ENCODE measurements at regions not wholly inside any gene's neighbourhood (a gene's known extent, or its start where the extent isn't known, plus 50 kb on each side); places are given as distances from the start of the nearest gene placed in this dataset.

DNA sequence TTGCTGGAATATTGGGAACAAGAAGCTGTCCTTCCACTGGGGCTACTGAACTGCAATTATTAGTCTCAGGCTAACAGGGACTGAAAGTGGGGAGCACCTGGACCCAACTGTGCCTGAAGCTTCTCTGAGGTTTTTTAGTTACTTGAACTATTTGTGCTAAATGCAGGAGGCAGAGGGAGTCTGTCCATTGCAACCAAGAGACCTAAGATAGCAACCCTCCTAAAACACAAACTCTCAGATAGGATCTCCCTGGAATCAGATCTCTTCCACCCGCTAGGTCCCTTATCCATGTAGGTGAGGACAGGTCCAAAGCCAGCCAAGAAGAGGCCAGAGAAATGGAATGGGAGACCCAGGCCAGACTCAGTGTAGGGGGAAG is 58.1 kb downstream of the NCOR2 start:
- Histone ChIP-seq H3K27me3 (no peaks in the 10 kb centered on the region), H3K27ac (peak overlapping the region; percentile 81 to 83), H3K9me3 (no peaks in the 10 kb centered on the region), H3K36me3 (no peaks in the 10 kb centered on the region), H3K4me3 (no peak overlapping the region), H3K4me1 (peaks cover 0 to 99% of the 10 kb centered on the region in 2 donors)
- DNase-seq (ENCODE audit: low spot score) = no peak
- TF ChIP-seq, protein P1, sequence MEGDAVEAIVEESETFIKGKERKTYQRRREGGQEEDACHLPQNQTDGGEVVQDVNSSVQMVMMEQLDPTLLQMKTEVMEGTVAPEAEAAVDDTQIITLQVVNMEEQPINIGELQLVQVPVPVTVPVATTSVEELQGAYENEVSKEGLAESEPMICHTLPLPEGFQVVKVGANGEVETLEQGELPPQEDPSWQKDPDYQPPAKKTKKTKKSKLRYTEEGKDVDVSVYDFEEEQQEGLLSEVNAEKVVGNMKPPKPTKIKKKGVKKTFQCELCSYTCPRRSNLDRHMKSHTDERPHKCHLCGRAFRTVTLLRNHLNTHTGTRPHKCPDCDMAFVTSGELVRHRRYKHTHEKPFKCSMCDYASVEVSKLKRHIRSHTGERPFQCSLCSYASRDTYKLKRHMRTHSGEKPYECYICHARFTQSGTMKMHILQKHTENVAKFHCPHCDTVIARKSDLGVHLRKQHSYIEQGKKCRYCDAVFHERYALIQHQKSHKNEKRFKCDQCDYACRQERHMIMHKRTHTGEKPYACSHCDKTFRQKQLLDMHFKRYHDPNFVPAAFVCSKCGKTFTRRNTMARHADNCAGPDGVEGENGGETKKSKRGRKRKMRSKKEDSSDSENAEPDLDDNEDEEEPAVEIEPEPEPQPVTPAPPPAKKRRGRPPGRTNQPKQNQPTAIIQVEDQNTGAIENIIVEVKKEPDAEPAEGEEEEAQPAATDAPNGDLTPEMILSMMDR (IDR thresholded peaks at IDR 0.05) = no peak

DNA sequence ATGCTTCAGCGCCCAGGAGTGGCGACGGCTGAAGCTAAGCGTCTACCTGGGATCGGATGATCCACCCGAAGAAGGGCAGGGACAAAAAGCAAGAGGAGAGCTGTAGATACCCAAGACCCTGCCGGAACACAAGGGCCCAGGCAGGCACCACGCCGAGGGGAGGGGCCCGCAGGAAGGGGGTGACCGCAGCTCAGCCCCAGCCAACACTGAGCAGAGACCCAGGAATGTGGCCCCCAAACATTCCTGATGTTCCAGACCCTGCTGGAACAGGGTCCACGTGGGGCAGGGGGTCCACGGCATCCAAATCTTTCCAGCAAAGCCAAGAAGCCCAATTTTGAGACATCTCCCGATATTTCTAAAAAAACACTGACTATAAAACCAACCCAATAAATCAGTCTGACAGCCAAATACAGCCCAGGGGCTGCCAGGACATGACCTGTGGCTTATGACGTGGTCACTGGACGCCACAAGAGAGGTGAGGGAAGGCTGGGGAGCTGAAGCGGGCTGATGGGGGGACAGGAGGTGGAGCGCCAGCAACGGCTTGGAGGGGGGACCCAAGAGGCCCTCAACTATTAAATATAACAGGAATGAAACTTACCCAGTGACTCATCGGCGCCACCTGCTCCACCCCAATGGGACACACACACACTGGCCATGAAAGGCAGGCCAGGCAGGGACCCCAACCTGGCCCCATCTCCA is 58.9 kb downstream of the NCOR2 start:
- no peaks in the 10 kb centered on the region for H3K9me3 ChIP-seq
- no peak overlapping the region for H3K4me3 ChIP-seq
- H3K27ac ChIP-seq = peak overlapping the region; percentile 81 to 83
- no peaks in the 10 kb centered on the region for H3K27me3 ChIP-seq
- peaks cover 0 to 98% of the 10 kb centered on the region in 2 donors for H3K4me1 ChIP-seq
- TF ChIP-seq, protein P1 (IDR thresholded peaks at IDR 0.05) = no peak
- DNase-seq (ENCODE audit: low spot score) = no peak
- H3K36me3 ChIP-seq = no peaks in the 10 kb centered on the region

DNA sequence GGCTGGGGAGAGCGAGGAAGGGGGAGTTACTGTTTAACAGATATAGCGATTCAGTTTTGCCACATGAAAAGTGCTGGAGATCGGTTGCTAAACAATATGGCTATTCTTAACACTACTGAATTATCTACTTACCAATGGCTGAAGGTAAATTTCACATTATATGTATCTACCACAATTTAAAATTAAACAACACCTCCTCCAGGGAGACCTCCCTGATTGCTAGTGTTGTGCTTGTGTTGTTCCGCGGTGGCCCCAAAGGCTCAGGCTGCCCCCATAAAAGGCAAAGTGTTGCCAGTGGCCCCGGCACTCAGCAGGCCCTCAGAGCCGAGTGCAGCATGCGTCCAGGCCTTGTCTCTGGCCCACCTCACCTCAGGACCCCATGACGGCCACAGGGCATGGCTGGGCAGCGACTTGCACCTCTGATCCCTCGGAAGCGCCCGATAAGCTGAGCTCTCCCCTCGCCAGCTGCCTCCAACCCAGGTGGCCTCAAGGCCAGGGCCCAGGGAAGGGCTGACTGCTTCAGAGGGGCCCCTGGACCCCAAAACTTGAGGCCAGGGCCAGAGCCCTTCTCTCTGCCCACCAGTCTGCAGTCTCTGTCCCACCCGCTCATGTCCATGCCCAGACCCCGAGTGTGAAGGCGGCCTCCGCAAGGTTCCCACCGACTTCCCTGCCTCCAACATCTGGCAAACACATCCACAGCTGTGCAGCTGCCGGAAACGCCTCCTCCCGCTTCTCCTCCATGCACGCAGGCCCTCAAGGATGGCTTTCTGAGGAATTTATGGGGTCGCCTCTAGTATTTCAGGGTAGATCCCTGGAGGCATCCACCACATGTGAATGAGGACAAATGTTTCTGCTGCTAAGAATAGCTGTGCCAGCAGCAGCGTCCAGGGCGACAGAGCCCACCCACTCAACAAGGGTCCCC is 60.0 kb downstream of the NCOR2 start:
- no peak for DNase-seq (ENCODE audit: low spot score)

DNA sequence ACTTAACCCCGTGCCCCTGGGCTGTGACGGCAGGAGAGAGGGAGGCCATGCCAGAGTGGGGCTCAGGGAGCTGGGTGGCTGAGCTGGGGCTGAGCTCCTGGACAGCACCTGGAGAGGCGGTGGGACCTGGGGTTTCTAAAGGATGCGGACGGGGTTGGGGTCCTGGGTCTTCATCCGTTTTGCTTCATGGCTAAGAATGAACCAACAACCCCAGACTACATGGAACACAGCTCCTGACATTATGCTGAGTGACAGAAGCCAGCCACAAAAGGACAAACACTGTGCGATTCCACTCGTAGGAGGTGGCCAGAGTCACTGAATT is 60.6 kb downstream of the NCOR2 start:
- TF ChIP-seq, protein P1 (IDR thresholded peaks at IDR 0.05) = no peak
- peaks cover 0 to 92% of the 10 kb centered on the region in 2 donors for H3K4me1 ChIP-seq

More for the DNA sequence above, 60.0 kb downstream of the NCOR2 start:
- H3K4me1 ChIP-seq = peaks cover 0 to 92% of the 10 kb centered on the region in 2 donors
- H3K9me3 ChIP-seq = no peaks in the 10 kb centered on the region
- H3K36me3 ChIP-seq = no peaks in the 10 kb centered on the region
- H3K4me3 ChIP-seq = no peak overlapping the region
- TF ChIP-seq, protein P1 (IDR thresholded peaks at IDR 0.05) = no peak
- H3K27ac ChIP-seq = peak overlapping the region; percentile 81 to 83
- no peaks in the 10 kb centered on the region for H3K27me3 ChIP-seq

DNA sequence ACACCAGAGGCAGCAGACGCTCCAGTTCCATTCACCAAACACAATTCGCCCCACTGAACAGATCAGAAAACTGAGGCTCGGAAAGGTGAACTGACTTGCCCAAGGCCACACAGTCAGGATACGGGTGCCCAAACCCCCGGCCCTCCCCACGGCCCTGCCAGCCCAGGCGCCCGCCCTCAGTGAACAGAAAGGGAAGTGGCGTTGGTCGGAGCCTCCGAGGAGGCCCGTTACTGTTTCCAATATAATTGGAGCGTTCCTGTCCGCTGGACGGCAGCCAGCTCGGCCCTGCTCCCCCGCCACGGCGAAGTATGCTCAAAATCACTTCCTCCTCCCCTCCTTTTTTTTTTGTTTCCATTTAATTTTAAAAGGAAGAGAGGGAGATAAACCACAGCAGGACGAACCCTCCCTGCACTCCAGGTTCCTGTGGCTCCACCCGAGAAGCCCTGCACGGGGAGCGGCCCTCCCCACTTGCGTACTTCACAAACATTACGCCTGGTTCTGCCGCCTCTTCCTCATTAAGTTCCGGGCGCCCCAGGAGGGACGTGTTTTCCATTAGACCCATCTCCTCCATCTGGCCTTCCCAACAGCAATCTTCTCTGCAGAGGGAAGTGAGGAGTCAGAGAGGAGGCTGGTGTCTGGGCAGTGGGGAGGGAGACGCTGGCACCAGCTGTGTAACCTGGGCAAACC is 61.1 kb downstream of the NCOR2 start:
- Histone ChIP-seq H3K9me3 (no peaks in the 10 kb centered on the region), H3K4me1 (peaks cover 0 to 92% of the 10 kb centered on the region in 2 donors), H3K27me3 (no peaks in the 10 kb centered on the region), H3K27ac (peak overlapping the region; percentile 81 to 83), H3K36me3 (no peaks in the 10 kb centered on the region), H3K4me3 (peak overlapping the region in 1 of 2 donors; percentile 15)
- TF ChIP-seq, protein P1 (IDR thresholded peaks at IDR 0.05) = no peak
- peak; percentile 93 for DNase-seq (ENCODE audit: low spot score)

More for the DNA sequence above, 60.6 kb downstream of the NCOR2 start:
- Histone ChIP-seq H3K27ac (peak overlapping the region; percentile 81 to 83), H3K27me3 (no peaks in the 10 kb centered on the region), H3K4me3 (peak overlapping the region in 1 of 2 donors; percentile 15), H3K9me3 (no peaks in the 10 kb centered on the region), H3K36me3 (no peaks in the 10 kb centered on the region)
- no peak for DNase-seq (ENCODE audit: low spot score)

Data from right atrium auricular region (tissue), 2 donors.